H1 (cell line): ENCODE measurements at regions not wholly inside any gene's neighbourhood (a gene's known extent, or its start where the extent isn't known, plus 50 kb on each side); places are given as distances from the start of the nearest gene placed in this dataset.

Source experiments
- CTCF ChIA-PET: fragments of 300-600 bp; sonication (Branson Sonifier 250); formaldehyde crosslinking; loops from one replicate; lab custom pipeline; 2021; ENCODE audit not compliant: partially characterized antibody; lab: Charles Lee
- POLR2A ChIA-PET: fragments of 300-600 bp; sonication (Branson Sonifier 250); formaldehyde crosslinking; loops from one replicate; lab custom pipeline; 2021; ENCODE audit warnings: inconsistent platforms; ENCODE audit not compliant: partially characterized antibody; lab: Charles Lee
- DNase-seq, 2 experiments: peaks; one replicate each; pipeline versions ENCODE4 v3.0.0 to v3.0.0-alpha.2; 2010 to 2022; ENCODE audit warnings: low spot score in 2 of 2, low read depth in 1 of 2, mixed read lengths in 1 of 2
- FAIRE-seq: peaks from 2 replicates; lab custom pipeline; 2011; peaks lifted over from hg19 to GRCh38; lab: Jason Lieb, UNC
- H2AFZ ChIP-seq: 2 replicates; pipeline ENCODE4 v1.8.1; 2012; ENCODE audit warnings: low read length, inconsistent platforms
- H2AK5ac ChIP-seq: 2 replicates; pipeline ENCODE4 v1.6.1; 2013; ENCODE audit warnings: low read depth, low read length
- H2BK120ac ChIP-seq: replicated peaks from 2 replicates; pipeline ENCODE3; 2013; ENCODE audit warnings: low read depth, low read length, inconsistent platforms
- H2BK12ac ChIP-seq: 2 replicates; pipeline ENCODE4 v1.6.1; 2013; ENCODE audit warnings: low read depth, low read length
- H2BK15ac ChIP-seq: 2 replicates; pipeline ENCODE4 v1.6.1; 2013; ENCODE audit warnings: low read length
- H2BK20ac ChIP-seq: 2 replicates; pipeline ENCODE4 v1.6.1; 2013; ENCODE audit warnings: low read length
- H2BK5ac ChIP-seq: 2 replicates; pipeline ENCODE4 v1.6.1; 2013; ENCODE audit warnings: low read depth, low read length
- H3K14ac ChIP-seq: 2 replicates; pipeline ENCODE4 v1.6.1; 2013; ENCODE audit warnings: inconsistent platforms; ENCODE audit not compliant: insufficient read length
- H3K18ac ChIP-seq: 2 replicates; pipeline ENCODE4 v1.6.1; 2013; ENCODE audit warnings: low read length; ENCODE audit errors: extremely low read depth
- H3K23ac ChIP-seq: 2 replicates; pipeline ENCODE4 v1.6.1; 2013; ENCODE audit warnings: inconsistent platforms; ENCODE audit not compliant: insufficient read length
- H3K23me2 ChIP-seq: 2 replicates; pipeline ENCODE4 v1.6.1; 2013; ENCODE audit warnings: low read depth, low read length
- H3K27ac ChIP-seq: 2 replicates; pipeline ENCODE4 v1.6.1; 2011; ENCODE audit warnings: low read depth, low read length, inconsistent platforms
- H3K27me3 ChIP-seq, 4 experiments: replicated peaks in 1 of 4; 1 replicate in 1 of 4; 2 replicates in 3 of 4; pipeline versions ENCODE4 v1.6.1 to v1.8.1; 2011 to 2013; ENCODE audit warnings: low read length in 3 of 4, mild to moderate bottlenecking in 3 of 4, inconsistent platforms in 2 of 4, mixed read lengths in 2 of 4, moderate library complexity in 1 of 4; ENCODE audit not compliant: control insufficient read depth in 3 of 4, insufficient read depth in 3 of 4; ENCODE audit errors: extremely low read depth in 1 of 4
- H3K36me3 ChIP-seq, 4 experiments: 2 replicates each; pipeline versions ENCODE4 v1.6.1 to v1.8.1; 2011 to 2013; ENCODE audit warnings: mild to moderate bottlenecking in 4 of 4, low read length in 3 of 4, moderate library complexity in 2 of 4, control low read depth in 1 of 4, inconsistent platforms in 1 of 4; ENCODE audit not compliant: insufficient read depth in 4 of 4, control insufficient read depth in 2 of 4
- H3K4ac ChIP-seq: replicated peaks from 2 replicates; pipeline ENCODE3; 2013; ENCODE audit warnings: low read length, low read depth, mixed read lengths, inconsistent platforms; ENCODE audit not compliant: insufficient read length
- H3K4me1 ChIP-seq, 4 experiments: replicated peaks in 1 of 4; 1 replicate in 1 of 4; 2 replicates in 3 of 4; pipeline versions ENCODE4 v1.6.1 to v1.8.1; 2011 to 2013; ENCODE audit warnings: low read length in 3 of 4, inconsistent platforms in 2 of 4, mixed read lengths in 1 of 4; ENCODE audit not compliant: insufficient read depth in 4 of 4, control insufficient read depth in 3 of 4
- H3K4me2 ChIP-seq, 2 experiments: 2 replicates each; pipeline versions ENCODE4 v1.6.1 to v1.8.1; 2011 to 2013; ENCODE audit warnings: low read depth in 2 of 2, low read length in 2 of 2, control low read depth in 1 of 2, inconsistent platforms in 1 of 2, mild to moderate bottlenecking in 1 of 2; ENCODE audit not compliant: insufficient read depth in 1 of 2
- H3K4me3 ChIP-seq, 4 experiments: fragments of 200-600, 300-600 bp in 1 of 4; sonication (generic), shearing (Covaris generic), sonication (Bioruptor Twin) in 1 of 4; 2 replicates each; pipeline versions ENCODE4 v1.5.1 to v1.8.1; 2011 to 2016; ENCODE audit warnings: low read length in 4 of 4, low read depth in 3 of 4, control low read depth in 2 of 4, inconsistent platforms in 2 of 4, mild to moderate bottlenecking in 2 of 4, mixed read lengths in 1 of 4, moderate library complexity in 1 of 4; ENCODE audit not compliant: insufficient read depth in 2 of 4; ENCODE audit errors: extremely low read depth in 1 of 4
- H3K56ac ChIP-seq: replicated peaks from 2 replicates; pipeline ENCODE3; 2013; ENCODE audit warnings: low read depth, mild to moderate bottlenecking, mixed read lengths, low read length, inconsistent platforms; ENCODE audit not compliant: insufficient read length
- H3K79me1 ChIP-seq: 2 replicates; pipeline ENCODE4 v1.6.1; 2013; ENCODE audit warnings: low read depth, low read length, control low read depth
- H3K79me2 ChIP-seq, 2 experiments: 2 replicates each; pipeline versions ENCODE4 v1.6.1 to v1.8.1; 2012 to 2013; ENCODE audit warnings: low read length in 2 of 2, mild to moderate bottlenecking in 2 of 2, inconsistent platforms in 1 of 2; ENCODE audit not compliant: insufficient read depth in 2 of 2, control insufficient read depth in 1 of 2
- H3K9ac ChIP-seq, 4 experiments: replicated peaks in 1 of 4; 1 replicate in 1 of 4; 2 replicates in 3 of 4; pipeline versions ENCODE4 v1.6.1 to v1.8.1; 2011 to 2013; ENCODE audit warnings: low read depth in 3 of 4, low read length in 3 of 4, control low read depth in 2 of 4, mild to moderate bottlenecking in 2 of 4, moderate library complexity in 2 of 4, inconsistent platforms in 1 of 4; ENCODE audit errors: extremely low read depth in 1 of 4
- H3K9me3 ChIP-seq, 2 experiments: 2 replicates each; pipeline versions ENCODE4 v1.6.1 to v1.8.1; 2012 to 2013; ENCODE audit warnings: mild to moderate bottlenecking in 2 of 2, moderate library complexity in 2 of 2, control low read depth in 1 of 2, inconsistent platforms in 1 of 2, low read depth in 1 of 2, low read length in 1 of 2, mixed read lengths in 1 of 2; ENCODE audit not compliant: insufficient read depth in 2 of 2
- H4K20me1 ChIP-seq, 2 experiments: replicated peaks in 1 of 2; 2 replicates each; pipeline versions ENCODE3 to v1.8.1; 2011 to 2013; ENCODE audit warnings: inconsistent platforms in 2 of 2, low read length in 2 of 2, mild to moderate bottlenecking in 1 of 2; ENCODE audit not compliant: insufficient read depth in 2 of 2, control insufficient read depth in 1 of 2
- H4K5ac ChIP-seq: 2 replicates; pipeline ENCODE4 v1.6.1; 2013; ENCODE audit warnings: low read length, low read depth, mixed read lengths, inconsistent platforms; ENCODE audit not compliant: insufficient read length
- H4K8ac ChIP-seq: 2 replicates; pipeline ENCODE4 v1.8.0; 2013; ENCODE audit warnings: mild to moderate bottlenecking, moderate library complexity, low read length, inconsistent platforms; ENCODE audit not compliant: insufficient read depth; ENCODE audit errors: extremely low read depth
- H4K91ac ChIP-seq: replicated peaks from 2 replicates; pipeline ENCODE3; 2013; ENCODE audit warnings: low read length, mixed read lengths, inconsistent platforms; ENCODE audit not compliant: insufficient read length
- TAF1 ChIP-seq: IDR thresholded peaks from 2 replicates; pipeline ENCODE4 v1.6.1; 2011; ENCODE audit warnings: mild to moderate bottlenecking, low read depth, low read length
- TAF7 ChIP-seq: optimal IDR thresholded peaks from 2 replicates; pipeline ENCODE3; 2011; ENCODE audit warnings: low read depth, mild to moderate bottlenecking, inconsistent platforms, low read length, moderate library complexity, borderline replicate concordance
- WGBS, 2 experiments: shearing (Covaris generic) in 1 of 2; methylation state at CpG; one replicate each; pipeline versions ENCODE4 v1.1.6 to v1.1.7; 2013 to 2015; ENCODE audit warnings: low lambda C conversion rate in 2 of 2, mixed read lengths in 2 of 2, inconsistent platforms in 1 of 2, low coverage in 1 of 2, missing lambda C conversion rate in 1 of 2; ENCODE audit not compliant: insufficient replicate concordance in 2 of 2, insufficient coverage in 1 of 2, insufficient read length in 1 of 2; ENCODE audit errors: extremely low coverage in 1 of 2, missing lambda C conversion rate in 1 of 2; 5-methylcytosine and 5-hydroxymethylcytosine counted together

DNA sequence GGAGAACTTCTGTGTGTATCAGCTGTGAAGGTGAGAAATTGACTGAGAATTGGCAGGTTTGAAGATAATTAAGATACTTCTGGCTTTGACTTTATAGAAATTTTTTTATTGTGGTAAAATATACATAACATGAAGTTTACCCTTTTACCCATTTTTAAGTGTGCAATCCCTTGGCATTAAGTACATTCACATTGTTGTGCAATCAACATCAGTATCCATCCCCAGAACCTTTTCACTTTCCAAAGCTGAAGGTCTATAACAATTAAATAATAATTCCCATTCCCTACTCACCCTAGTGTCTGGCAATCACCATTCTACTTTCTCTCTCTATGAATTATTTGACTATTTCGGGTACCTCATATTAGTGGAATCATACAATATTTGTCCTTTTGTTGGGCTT is 69.9 kb downstream of the ACTBL2 start:
- H4K20me1 ChIP-seq, result no peaks in the 10 kb centered on the region
- no peak overlapping the region for H3K14ac ChIP-seq
- no peak overlapping the region for H2BK20ac ChIP-seq
- H3K23me2 ChIP-seq, result no peaks in the 10 kb centered on the region
- no peak overlapping the region for H2AK5ac ChIP-seq
- POLR2A ChIA-PET, result no interaction called here
- no peak overlapping the region for H2BK5ac ChIP-seq
- no peak overlapping the region for H3K27ac ChIP-seq
- H3K18ac ChIP-seq, result no peak overlapping the region
- no peaks in the 10 kb centered on the region for H3K79me1 ChIP-seq
- no peaks in the 10 kb centered on the region for H3K4me1 ChIP-seq
- no peak overlapping the region for H2BK15ac ChIP-seq
- no peak overlapping the region for H2BK12ac ChIP-seq
- H3K79me2 ChIP-seq, result no peaks in the 10 kb centered on the region
- no peak for DNase-seq
- no peak overlapping the region for H3K23ac ChIP-seq
- H4K5ac ChIP-seq, result no peak overlapping the region
- TF ChIP-seq TAF1, result no peak
- TF ChIP-seq TAF7, result no peak
- H4K91ac ChIP-seq, result no peak overlapping the region
- no peak overlapping the region for H3K4me2 ChIP-seq
- no peak overlapping the region for H3K56ac ChIP-seq
- no peak for FAIRE-seq
- H3K4me3 ChIP-seq, result no peak overlapping the region
- WGBS, 2 experiments, result 91% methylated on average over 1 of the region's 1 CpG; no CpG with 5 or more reads in 1 of the 2 experiments
- H3K4ac ChIP-seq, result no peak overlapping the region
- no peaks in the 10 kb centered on the region for H3K9me3 ChIP-seq
- no peaks in the 10 kb centered on the region for H3K27me3 ChIP-seq
- no peak overlapping the region for H2AFZ ChIP-seq
- H3K9ac ChIP-seq, result no peak overlapping the region
- CTCF ChIA-PET, result no interaction called here
- no peak overlapping the region for H4K8ac ChIP-seq
- H3K36me3 ChIP-seq, result no peaks in the 10 kb centered on the region
- H2BK120ac ChIP-seq, result no peak overlapping the region
